ENCODE measurements at regions not wholly inside any gene's neighbourhood (a gene's known extent, or its start where the extent isn't known, plus 50 kb on each side); places are given as distances from the start of the nearest gene placed in this dataset.

- DNase-seq = peak; percentile 37
These were observed 986.3 kb upstream of the TMEM132C start for GRCh38 chr12:127280393-127281275.

- no peak for DNase-seq
These were observed 984.0 kb upstream of the TMEM132C start for GRCh38 chr12:127282786-127283565.

GRCh38 chr12:127284021-127284420 is 982.9 kb upstream of the TMEM132C start:
- peak; percentile 13 for DNase-seq

- no peak for DNase-seq
These were observed 982.0 kb upstream of the TMEM132C start for GRCh38 chr12:127284870-127285431.

- DNase-seq = no peak
These were observed 980.7 kb upstream of the TMEM132C start for GRCh38 chr12:127286281-127286680.

GRCh38 chr12:127287256-127287655 is 979.7 kb upstream of the TMEM132C start:
- DNase-seq = no peak

GRCh38 chr12:127290251-127290650 is 976.7 kb upstream of the TMEM132C start:
- DNase-seq = no peak

- DNase-seq = no peak
These were observed 974.2 kb upstream of the TMEM132C start for GRCh38 chr12:127292736-127293135.

GRCh38 chr12:127293507-127294310 is 973.3 kb upstream of the TMEM132C start:
- peak; percentile 64 for DNase-seq

GRCh38 chr12:127294651-127295210 is 972.2 kb upstream of the TMEM132C start:
- DNase-seq = peak; percentile 54

GRCh38 chr12:127295630-127296029 is 971.3 kb upstream of the TMEM132C start:
- no peak for DNase-seq

GRCh38 chr12:127296591-127296990 is 970.4 kb upstream of the TMEM132C start:
- DNase-seq = no peak

- no peak for DNase-seq
These were observed 969.6 kb upstream of the TMEM132C start for GRCh38 chr12:127297327-127297726.

- DNase-seq = no peak
These were observed 966.9 kb upstream of the TMEM132C start for GRCh38 chr12:127300075-127300474.

- no peak for DNase-seq
These were observed 966.2 kb upstream of the TMEM132C start for GRCh38 chr12:127300753-127301152.

GRCh38 chr12:127301876-127302275 is 965.1 kb upstream of the TMEM132C start:
- peak; percentile 3 for DNase-seq

- no peak for DNase-seq
These were observed 961.9 kb upstream of the TMEM132C start for GRCh38 chr12:127304751-127305725.

GRCh38 chr12:127306604-127307215 is 960.3 kb upstream of the TMEM132C start:
- no peak for DNase-seq

GRCh38 chr12:127307528-127307927 is 959.4 kb upstream of the TMEM132C start:
- DNase-seq = no peak

GRCh38 chr12:127308148-127308547 is 958.8 kb upstream of the TMEM132C start:
- no peak for DNase-seq
